GM10248 (cell line): ENCODE measurements at regions not wholly inside any gene's neighbourhood (a gene's known extent, or its start where the extent isn't known, plus 50 kb on each side); places are given as distances from the start of the nearest gene placed in this dataset.

Source experiments
- CTCF ChIA-PET: fragments of 300-600 bp; sonication (Branson Sonifier 250); formaldehyde crosslinking; extraction: SDS; loops from one replicate; lab custom pipeline; 2021; ENCODE audit warnings: antibody characterized with exemption; lab: Yijun Ruan, JAX
- POLR2A ChIA-PET: fragments of 350-650 bp; sonication (Branson Sonifier 250); formaldehyde crosslinking; extraction: SDS; loops from one replicate; lab custom pipeline; 2020; ENCODE audit warnings: antibody characterized with exemption; lab: Yijun Ruan, JAX
- DNase-seq: peaks from one replicate; pipeline ENCODE4 v3.0.0; 2012; ENCODE audit errors: extremely low spot score
- TF ChIP-seq, protein P1 (sequence below): IDR thresholded peaks from 2 replicates; pipeline ENCODE4 v1.5.1; 2012; ENCODE audit warnings: mild to moderate bottlenecking, low read depth; ENCODE audit errors: extremely low read depth, missing control alignments, control extremely low read depth

GRCh38 chr3:98954791-98955604 is 53.5 kb upstream of the DCBLD2 start:
- ChIA-PET CTCF (no interaction called here), POLR2A (no interaction called here)
- DNase-seq: no peak
- TF ChIP-seq, protein P1, sequence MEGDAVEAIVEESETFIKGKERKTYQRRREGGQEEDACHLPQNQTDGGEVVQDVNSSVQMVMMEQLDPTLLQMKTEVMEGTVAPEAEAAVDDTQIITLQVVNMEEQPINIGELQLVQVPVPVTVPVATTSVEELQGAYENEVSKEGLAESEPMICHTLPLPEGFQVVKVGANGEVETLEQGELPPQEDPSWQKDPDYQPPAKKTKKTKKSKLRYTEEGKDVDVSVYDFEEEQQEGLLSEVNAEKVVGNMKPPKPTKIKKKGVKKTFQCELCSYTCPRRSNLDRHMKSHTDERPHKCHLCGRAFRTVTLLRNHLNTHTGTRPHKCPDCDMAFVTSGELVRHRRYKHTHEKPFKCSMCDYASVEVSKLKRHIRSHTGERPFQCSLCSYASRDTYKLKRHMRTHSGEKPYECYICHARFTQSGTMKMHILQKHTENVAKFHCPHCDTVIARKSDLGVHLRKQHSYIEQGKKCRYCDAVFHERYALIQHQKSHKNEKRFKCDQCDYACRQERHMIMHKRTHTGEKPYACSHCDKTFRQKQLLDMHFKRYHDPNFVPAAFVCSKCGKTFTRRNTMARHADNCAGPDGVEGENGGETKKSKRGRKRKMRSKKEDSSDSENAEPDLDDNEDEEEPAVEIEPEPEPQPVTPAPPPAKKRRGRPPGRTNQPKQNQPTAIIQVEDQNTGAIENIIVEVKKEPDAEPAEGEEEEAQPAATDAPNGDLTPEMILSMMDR: no peak

- POLR2A ChIA-PET: no interaction called here
Observed at GRCh38 chr3:98954242-98954641, 52.7 kb upstream of the DCBLD2 start.

DNA sequence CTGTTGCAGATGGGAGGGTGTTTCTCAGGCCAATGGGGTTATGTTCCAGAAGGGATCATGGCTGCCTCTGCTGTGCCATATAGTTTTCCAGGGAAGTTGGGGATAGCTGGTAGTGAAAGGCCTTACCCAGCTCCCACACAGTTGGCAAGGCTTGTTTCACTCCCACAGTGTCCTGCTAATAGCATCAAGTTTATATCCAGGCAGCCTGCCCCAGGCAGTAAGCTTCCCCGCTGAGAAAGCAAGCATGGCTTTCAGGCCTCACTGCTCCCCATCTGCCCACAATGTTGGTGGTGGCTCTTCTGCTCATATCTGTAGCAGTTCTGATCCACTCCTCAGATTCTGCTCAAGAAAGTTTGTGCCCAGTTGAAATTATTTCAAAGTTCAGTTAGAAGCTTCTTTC is 50.9 kb upstream of the DCBLD2 start:
- TF ChIP-seq, protein P1: no peak
- ChIA-PET POLR2A (no interaction called here), CTCF (interaction anchor here (0.8 to 1.8 kb wide), 4 partner anchors 9 to 22 kb away, joined by 3 to 7 read pairs (median 4); no protein-coding TSS in a partner anchor)
- DNase-seq: no peak

More at GRCh38 chr3:98954242-98954641, 52.7 kb upstream of the DCBLD2 start:
- CTCF ChIA-PET: no interaction called here
- no peak for DNase-seq
- TF ChIP-seq, protein P1: no peak
